GM19025 (cell line): ENCODE measurements at regions not wholly inside any gene's neighbourhood (a gene's known extent, or its start where the extent isn't known, plus 50 kb on each side); places are given as distances from the start of the nearest gene placed in this dataset.

Experiments used
- ATAC-seq: cut with Tn5 transposase; IDR thresholded peaks from one replicate; pipeline ENCODE4 v1.9.1; 2021; ENCODE audit warnings: mild to moderate bottlenecking, low read depth, moderate library complexity; ENCODE audit not compliant: unreplicated experiment

DNA sequence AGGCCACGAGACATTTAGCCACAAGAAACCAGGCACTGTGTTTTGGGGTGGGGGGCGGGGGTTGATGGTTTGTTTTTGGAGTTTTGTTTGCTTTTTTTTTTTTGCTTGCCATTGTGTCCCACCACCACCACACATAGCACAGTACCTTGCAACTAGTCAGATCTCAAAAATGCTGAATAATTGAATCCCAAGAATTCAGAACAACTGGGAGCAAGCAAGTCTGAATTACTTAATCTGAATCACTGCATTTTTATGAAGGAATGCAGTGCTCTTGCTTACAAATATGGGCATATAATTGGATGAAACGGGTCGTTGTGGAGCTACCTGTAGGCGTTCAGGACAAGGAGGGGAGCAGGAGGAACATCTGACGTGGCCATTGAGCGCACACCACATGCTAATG is 151.5 kb upstream of the CDYL start:
- ATAC-seq, result no peak

DNA sequence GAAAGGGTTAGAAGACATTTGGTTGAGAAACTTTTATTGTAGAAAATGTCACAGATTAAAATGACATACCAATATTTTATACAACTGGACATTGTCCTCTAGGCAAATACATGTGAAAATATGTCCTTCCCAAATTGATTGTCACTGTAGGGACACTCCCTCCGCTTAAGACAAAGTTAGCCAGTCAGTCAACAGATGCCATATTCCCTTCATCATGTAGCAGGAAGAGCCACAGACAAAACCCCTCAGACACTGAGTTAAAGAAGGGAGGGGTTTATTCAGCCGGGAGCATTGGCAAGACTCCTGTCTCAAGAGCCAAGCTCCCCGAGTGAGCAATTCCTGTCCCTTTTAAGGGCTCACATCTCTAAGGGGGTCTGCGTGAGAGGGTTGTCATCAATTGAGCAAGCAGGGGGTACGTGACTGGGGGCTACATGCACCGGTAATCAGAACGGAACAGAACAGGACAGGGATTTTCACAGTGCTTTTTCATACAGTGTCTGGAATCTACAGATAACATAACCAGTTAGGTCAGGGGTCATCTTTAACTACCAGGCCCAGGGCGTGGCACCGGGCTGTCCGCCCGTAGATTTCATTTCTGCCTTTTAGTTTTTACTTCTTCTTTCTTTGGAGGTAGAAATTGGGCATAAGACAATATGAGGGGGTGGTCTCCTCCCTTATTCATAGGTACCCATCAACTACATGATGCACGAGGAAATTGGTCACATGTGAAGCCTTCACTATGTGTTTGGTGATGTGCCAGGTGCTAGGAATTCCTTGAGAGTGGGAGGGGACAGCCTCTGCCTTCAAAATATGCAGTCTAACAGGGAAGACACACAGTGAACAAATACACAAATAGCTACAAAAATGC is 155.7 kb upstream of the CDYL start:
- no peak for ATAC-seq

DNA sequence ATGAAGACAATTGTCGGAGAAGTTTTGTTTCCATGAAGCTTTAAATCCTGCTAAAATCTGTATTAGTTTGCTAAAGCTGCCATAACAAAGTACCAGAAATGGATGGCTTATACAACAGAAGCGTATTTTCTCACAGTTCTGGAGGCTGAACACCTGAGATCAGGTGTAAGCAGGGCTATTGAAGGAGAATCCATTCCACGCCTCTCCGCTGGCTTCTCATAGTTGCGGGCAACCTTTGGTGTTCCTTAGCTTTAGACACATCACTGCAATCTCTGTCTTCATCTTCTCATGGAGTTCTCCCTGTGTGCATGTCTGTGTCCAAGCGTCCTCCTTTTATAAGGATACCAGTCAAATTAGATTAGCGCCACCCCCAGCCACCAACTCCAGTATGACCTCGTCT is 159.9 kb upstream of the CDYL start:
- no peak for ATAC-seq

DNA sequence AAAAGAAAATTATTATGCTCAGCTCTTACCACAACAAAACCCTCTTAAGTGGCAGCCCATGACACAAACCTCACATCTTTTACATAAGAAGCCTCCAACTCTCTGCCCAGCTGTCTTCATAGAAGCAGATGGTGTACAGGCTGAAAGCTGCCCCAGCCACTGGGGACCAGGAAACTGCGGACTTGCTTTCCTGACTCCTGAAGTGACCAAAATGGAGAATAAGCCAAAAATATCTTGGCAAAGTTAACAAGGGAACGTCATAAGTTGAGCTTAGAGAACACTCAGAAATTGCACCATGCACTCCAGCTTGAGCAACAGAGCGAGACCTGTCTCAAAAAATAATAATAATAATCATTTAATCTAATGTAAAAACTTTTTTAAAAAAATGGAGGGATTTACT is 160.3 kb upstream of the CDYL start:
- ATAC-seq, result no peak

DNA sequence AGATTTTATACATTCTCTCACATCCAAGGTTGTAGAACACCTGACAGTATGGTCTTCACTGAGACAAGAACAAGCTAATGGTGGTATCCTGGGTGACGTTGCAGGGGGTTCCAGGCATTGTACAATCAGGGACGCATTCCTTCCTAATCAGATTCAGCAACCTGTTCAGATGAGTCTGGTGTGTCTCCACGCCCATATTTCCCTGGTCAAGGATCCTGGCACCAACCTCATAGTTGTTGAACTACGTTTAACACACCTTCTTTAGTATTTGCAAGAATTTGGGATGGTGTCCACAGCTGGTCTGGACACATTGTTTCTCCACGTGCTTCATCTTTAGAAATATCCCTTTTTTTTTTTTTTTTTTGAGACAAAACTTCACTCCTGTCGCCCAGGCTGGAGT is 161.0 kb upstream of the CDYL start:
- ATAC-seq, result no peak

DNA sequence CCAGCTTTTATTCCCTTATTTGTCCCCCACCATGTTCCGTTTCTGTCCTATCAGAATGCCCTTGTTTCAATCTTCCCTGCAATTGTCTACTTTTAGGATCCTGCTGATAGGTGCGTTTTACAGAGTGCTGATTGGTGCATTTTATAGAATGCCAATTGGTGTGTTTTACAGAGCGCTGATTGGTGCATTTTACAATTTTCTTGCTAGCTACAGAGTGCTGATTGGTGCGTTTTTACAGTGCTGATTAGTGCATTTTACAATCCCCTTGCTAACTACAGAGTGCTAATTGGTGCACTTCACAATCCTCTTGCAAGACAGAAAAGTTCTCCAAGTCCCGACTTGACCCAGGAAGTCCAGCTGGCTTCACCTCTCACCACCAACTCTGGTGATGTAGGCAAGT is 161.6 kb upstream of the CDYL start:
- ATAC-seq, result no peak

DNA sequence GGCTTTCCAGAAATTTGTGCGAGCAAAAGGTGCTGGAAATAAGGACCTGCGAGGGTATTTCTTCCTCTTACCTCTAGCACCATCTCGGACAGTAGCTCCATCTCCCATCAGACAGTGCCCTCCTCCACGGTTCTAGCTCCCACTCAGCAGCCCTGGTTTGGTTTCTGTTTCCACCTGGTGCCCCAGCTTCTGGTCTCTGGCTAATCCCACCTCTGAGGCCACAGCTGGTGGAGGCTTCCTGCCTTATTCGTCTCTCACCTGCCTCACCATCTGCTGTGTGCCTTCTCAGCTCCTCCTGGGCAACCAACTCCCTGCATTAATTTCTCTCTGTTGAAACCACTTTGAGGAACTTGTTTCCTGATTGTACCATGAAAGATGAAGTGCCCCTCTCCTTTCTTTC is 162.4 kb upstream of the CDYL start:
- ATAC-seq, result no peak

DNA sequence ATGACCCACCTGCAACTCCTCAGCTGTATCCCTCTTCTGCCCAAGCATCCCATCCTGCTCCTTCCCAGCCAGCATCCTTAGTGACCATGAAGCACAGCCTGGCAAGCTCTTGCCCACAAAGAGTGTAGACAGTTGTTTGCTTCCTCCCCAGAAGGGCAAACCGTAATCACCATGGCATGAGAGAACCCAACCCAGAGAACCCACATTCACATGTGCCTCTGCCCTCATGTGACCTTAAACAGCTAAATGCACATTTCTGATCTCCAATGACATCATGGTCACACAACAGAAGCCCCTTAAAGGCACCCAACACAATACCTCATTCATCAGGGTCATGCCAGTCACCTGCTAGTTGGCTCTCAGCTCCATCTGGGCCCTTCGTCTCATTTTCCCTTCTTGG is 162.8 kb upstream of the CDYL start:
- ATAC-seq, result no peak

DNA sequence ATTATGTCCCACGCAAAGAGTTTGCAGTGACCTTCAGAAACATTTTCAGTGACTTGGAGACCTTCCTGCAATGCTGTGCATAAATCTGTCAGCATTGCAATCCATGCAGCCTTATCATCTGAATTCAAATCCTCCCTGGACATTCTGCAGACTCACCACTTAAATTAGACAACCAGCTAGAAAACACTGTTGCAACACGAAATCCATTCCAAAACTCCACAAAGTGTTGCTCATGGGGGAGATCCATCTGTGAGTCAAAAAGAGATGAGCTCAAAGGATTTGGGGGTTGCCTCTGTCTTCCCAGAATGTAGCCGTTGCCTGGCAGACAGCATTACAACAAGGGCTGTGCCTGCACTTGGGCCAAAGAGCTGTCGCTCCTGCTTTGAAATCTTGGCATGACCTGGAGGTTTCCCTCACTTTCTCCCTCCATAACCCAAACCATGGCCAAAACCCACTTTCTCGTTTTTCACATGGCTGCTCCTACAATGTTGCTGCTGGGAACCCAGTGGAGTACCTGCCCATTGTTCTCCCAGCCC is 163.5 kb upstream of the CDYL start:
- ATAC-seq, result no peak

DNA sequence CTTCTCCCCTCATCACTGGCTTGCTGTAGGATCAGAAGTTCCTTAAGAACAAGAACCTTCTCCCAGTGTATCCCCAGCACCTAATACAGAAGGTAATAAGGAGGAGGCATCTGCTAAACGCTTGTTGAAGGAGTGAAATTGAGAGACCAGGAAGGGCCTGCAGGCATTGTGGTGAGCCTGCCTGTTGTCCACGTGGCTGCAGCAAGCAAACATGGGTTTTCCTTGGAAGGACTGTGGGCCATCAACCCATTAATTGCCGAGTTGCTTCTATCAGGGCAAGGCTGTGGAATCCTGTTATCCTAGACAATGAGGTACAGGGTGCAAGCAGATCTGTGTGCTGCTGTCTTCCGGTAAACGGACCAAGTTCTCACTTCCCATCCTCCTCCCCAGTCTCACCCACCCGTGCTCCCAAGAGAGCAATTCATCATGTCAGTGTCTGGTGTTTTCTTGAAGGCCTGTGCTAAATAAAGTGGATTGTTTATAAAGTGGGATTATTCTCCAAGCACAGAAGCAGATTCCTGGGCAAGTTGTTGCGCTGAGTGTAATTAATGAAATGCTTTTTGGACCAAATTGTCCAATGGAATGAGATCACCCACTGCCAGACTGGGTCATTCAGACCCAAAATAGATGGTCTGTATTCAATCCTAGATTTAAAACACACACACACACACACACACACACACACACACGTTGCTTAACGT is 164.6 kb upstream of the CDYL start:
- ATAC-seq, result no peak

DNA sequence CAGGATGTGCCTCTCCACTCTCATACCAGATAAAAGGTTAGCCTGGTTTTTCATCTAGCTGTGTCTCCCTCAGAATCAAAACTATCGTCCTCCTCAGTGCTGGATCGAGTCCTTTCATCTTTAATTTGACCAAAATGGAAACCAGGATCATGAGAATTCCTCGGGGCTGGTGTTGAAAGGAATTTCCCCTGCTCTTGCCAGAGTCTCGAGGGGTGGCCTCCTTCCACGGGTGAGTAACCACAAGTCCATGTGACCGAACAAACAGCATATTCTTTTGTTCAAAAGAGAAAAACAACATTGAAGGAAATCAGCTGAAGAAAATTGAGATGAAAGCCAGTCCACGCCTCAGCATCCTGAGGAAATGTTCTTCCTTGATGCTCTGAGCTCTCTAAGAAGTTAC is 165.9 kb upstream of the CDYL start:
- no peak for ATAC-seq

DNA sequence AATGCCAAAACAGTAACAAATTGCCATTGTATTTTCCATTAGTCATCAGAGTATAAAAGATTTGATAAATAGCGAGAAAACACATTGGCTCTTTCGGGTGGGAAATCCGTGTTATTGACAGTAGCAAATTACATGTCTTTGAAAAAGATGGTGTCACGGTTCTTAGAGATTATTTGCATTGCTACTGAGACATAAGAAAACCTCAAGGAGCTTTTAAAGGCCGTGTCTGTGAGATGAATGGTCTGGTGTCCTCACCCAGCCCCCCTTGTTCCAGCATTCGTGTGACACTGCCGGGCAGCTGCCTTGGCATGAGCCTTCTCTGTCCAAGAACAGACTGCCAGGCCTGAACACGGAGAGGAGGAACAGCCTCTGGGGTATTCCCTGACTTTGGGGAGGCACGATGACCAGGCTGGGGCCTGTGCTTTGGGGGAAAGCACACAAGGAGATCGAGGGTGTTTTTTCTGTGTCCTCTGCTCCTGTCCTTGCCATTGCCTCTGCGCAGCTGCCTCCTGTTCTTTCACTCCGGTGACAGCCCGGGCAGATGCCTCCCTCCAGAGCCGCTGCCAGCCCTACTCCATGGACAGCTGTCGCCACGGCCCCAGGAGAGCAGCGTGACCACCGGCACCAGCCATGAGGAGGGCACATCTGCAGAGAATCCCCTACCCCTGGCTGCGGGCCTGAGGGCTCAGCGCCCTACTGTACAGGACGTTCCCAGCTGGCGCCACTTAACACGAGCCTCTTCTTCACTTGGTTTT is 167.7 kb upstream of the CDYL start:
- ATAC-seq, result no peak

DNA sequence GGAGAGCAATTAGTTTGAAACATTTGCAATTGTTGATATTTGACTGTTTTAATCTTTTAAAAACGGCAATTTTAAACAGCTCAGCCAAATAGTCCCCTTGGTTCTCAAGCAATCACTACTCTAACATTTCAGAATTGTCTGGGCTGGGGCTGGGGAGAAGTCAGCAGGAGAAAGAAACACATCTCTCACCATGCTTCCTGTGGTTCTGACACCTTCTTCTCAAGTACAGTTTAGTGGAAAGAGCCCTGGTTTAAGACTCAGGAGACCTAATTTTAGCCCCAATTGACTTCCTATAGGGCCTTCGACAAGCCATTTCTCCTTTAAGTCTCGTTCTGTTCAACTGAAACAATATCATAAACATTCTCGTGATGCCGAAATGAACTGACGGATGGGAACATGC is 168.4 kb upstream of the CDYL start:
- no peak for ATAC-seq

DNA sequence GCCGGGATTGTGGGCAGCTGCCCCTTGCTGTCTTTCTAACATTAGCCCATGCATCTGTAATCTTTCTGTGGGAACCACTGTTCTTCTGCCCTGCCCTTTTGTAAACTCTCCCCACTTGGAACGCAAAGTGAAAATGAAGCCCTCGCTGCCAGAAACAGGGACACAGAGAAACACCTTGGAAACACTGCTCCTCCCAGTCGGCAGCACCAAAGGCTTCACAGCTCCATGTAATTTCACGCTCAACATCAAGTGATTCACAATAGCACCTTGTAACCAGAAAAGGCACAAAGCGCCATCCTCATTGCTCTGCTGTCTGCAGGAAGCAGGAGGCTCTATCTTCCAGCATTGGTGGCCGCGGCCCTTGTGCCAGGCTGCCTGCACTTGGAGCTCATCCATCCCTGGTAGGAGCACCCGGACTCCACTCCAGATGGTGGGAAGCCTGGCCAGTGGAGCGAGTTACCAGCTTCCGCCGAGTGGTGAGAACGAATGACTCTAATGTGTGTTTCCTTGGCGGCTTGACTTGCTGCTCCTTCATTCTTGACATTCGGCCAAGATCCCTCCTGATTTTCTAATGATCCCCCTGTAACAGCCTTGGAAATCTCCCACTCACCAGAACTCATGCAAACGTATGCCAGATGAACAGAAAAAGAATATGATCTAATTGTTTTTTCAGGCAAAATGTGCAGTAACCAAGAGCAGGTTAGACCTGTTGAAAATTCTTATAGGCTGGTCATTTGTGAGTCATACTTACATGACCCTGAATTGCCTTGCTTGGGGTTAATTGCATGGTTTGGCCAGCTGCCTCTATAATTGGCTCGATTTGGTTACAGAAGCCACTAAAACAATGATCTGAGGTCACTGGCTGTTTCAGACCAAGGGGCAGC is 169.1 kb upstream of the CDYL start:
- no peak for ATAC-seq

DNA sequence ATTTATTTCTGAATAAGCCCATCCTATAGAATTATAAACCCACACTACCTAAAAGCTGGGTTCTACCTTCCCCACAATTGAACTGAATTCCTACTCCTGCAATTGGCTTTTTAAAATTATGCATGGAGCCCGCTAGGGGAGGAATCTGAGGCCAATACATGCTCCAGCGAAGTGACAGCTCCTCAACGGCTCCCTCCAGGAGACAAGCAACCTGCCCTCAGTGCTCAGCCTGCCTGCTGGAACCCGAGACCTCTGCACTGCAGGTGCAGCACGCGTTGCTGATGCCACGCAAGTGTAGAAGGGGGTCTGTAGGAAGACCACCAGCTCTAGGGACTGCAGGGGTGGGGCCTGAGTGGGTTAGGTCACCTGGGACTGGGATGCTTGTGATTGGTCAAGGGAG is 170.2 kb upstream of the CDYL start:
- no peak for ATAC-seq

DNA sequence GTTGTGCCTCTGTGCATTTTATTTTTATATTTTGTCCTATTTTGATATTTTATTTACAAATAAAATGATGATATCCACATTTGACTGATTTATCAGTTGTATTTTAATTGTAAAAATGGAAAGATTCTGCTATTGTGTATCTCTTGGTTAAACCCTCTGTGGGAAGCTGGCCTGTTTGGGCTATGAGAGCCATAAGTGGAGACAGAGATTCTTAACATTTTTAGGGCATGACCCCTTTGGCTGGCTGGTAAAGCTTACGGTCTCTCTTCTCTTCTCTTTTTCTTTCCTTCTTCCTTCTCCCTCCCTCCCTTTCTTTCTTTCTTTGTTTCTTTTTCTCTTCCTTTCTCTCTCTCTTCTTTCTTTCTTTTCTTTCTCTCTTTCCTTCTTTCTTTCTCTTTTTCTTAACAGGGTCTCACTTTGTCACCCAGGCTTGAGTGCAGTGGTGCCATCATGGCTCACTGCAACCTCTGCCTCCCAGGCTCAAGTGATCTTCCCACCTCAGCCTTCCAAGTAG is 172.3 kb upstream of the CDYL start:
- ATAC-seq, result no peak

DNA sequence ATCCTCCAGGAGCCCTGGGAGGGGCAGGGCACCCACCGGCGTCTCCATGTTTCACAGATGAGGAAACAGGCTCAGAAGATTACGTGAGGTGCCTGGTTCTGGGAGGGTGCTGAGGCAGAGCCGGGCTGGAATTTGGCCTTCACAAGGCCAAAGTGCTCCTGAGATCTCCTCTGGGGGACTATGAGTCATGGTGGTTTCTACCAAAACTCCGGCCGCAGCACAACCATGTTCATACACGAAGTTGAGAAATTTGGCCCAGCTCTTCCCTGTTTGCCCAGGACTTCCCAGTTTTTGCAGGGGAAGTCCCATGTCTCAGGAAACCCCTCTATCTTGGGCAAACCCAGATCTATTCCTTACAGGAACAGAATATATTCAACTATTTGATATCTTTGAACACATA is 172.9 kb upstream of the CDYL start:
- no peak for ATAC-seq

DNA sequence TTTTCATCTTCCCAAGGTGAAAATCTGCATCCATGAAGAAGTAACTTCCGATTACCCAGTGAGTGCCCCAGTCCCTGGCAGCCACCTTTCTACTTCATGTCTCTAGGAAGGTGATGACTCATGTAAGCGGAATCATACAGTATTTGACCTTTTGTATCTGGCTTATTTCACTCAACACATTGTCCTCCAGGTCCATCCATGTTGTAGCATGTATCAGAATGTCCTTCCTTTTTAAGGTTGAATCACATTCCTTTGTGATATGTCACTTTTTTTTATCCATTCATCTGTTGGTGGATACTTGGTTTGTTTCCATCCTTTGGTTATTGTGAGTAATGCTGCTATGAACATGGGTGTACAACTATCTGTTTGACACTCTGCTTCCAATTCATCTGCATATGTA is 176.3 kb upstream of the CDYL start:
- ATAC-seq, result no peak

DNA sequence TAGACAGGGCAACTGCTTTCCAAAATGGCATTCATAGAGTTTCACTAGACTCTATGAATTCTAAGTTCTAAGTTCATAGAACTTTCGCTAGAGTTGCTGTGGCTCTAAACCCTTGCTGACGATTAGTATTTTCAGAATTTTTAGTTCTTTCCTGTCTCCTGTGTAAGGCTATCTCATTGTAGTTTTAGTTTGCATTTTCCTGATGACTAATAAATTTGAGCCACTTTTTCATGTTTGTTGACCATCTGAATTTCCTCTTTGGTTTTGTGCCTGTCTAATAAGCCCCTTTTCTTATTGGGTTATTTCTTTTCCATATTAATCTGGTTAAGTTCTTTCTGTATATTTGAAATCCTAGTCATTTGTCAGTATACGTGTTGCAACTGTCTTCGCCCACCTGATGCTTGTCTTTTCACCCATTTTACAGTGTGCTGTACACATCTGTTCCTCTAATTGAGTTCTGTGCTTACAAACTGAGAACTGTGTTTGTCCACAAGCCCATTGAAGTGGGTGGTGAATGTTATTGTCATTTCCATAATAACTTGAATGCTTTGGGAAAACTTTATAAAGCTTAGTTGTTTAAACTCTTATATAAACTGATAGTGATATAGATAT is 177.7 kb upstream of the CDYL start:
- no peak for ATAC-seq

DNA sequence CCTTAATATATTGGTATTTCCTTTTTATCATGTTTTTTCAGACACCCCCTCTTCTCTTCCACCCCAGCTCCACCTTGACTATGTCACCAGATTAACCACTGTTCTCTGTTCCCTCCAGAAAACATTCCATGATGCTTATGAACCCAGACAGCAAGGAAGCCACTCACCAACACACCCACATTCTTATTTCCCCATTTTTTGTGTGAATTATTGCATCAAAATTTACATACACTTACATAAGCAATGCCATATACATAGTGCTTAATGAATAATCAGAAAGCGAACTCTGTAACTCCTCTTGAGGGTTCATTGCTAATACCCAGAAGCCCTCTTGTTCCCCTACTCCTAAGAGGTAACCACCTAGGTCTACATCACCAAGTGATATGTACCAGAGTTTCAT is 182.3 kb upstream of the CDYL start:
- ATAC-seq, result no peak
